Psoas muscle (tissue), 7 donors: ENCODE measurements at regions not wholly inside any gene's neighbourhood (a gene's known extent, or its start where the extent isn't known, plus 50 kb on each side); places are given as distances from the start of the nearest gene placed in this dataset.
"Not testable (repeated sequence)": the region's sequence is repeated elsewhere in the genome, so short reads cannot be mapped to it uniquely, and the experiment has no call there.

Source experiments
- ATAC-seq, 4 donors: fragments of 200-7000 bp; cut with Tn5 transposase; one replicate each; pipeline ENCODE4 v1.9.1; 2020; ENCODE audit warnings: moderate library complexity in 3 of 4, mild to moderate bottlenecking in 2 of 4
- DNase-seq, 2 donors: peaks; one replicate each; pipeline ENCODE4 v3.0.0-alpha.2; 2020
- H3K27ac ChIP-seq: fragments of 200-600 bp; one replicate; pipeline ENCODE4 v1.8.0; 2022
- H3K27me3 ChIP-seq, 3 donors: fragments of 200-600 bp in 1 of 3; one replicate each; pipeline versions ENCODE4 v1.6.1 to v1.8.0; 2013 to 2022; ENCODE audit warnings: low read length in 2 of 3, mild to moderate bottlenecking in 2 of 3, moderate library complexity in 1 of 3; ENCODE audit not compliant: insufficient read depth in 3 of 3
- H3K36me3 ChIP-seq, 2 donors: fragments of 200-600 bp in 1 of 2; one replicate each; pipeline versions ENCODE4 v1.6.1 to v1.8.0; 2013 to 2022; ENCODE audit warnings: low read depth in 1 of 2, mild to moderate bottlenecking in 1 of 2, moderate library complexity in 1 of 2; ENCODE audit not compliant: insufficient read depth in 1 of 2
- H3K4me1 ChIP-seq: fragments of 200-600 bp; one replicate; pipeline ENCODE4 v1.8.0; 2022
- H3K4me3 ChIP-seq: fragments of 200-600 bp; one replicate; pipeline ENCODE4 v1.8.0; 2022; ENCODE audit warnings: mild to moderate bottlenecking
- H3K9me3 ChIP-seq: fragments of 200-600 bp; one replicate; pipeline ENCODE4 v1.8.0; 2022
- CTCF ChIP-seq: fragments of 200-600 bp; IDR thresholded peaks from one replicate; pipeline ENCODE4 v1.8.0; 2022; ENCODE audit warnings: antibody characterized with exemption
- WGBS, 3 donors: extraction: QIAGEN DNeasy Blood & Tissue Kit; methylation state at CpG; one replicate each; pipeline versions ENCODE4 v1.1.6 to v1.1.7; 2013; 5-methylcytosine and 5-hydroxymethylcytosine counted together
- intact Hi-C, 2 donors: fragments of 100-400 bp; cut with DNase I; formaldehyde crosslinking; loops; one replicate each; pipeline versions ENCODE4 v1.11.0 to v1.14.2; 2022
- donor health status: healthy with polysubstance abuse.
- donor health status: DM: no; HTN: no; CAD: no; lungs with moderate emphysema.
- donor health status: Bipolar disorder and iron deficiency.
- donor health status: healthy.
- donor health status: DM: yes; HTN: yes; CAD: no.
- donor health status: DM: no; HTN: no; CAD: no.
- donor health status: DM: yes; HTN: yes; CAD: no.

GRCh38 chr7:155941688-155942087, 129.4 kb upstream of the SHH start:
- no peaks in the 10 kb centered on the region for H3K36me3 ChIP-seq
- ATAC-seq (no peak), DNase-seq (no peak)
- 9 to 19% (median 15%) methylated on average over 4 of the region's 4 CpGs for WGBS, 3 donors
- intact Hi-C loops, result no loop called here
- H3K9me3 ChIP-seq, result peaks cover 4% of the 10 kb centered on the region
- H3K27ac ChIP-seq, result no peak overlapping the region
- H3K4me3 ChIP-seq, result no peak overlapping the region
- H3K27me3 ChIP-seq, result peaks cover 0 to 2% (median 0%) of the 10 kb centered on the region in 3 donors
- no peaks in the 10 kb centered on the region for H3K4me1 ChIP-seq
- no peak for TF ChIP-seq CTCF

- no peak for TF ChIP-seq CTCF
- Histone ChIP-seq H3K4me1 (no peaks in the 10 kb centered on the region), H3K4me3 (no peak overlapping the region), H3K9me3 (peaks cover 4% of the 10 kb centered on the region), H3K27me3 (peaks cover 0 to 2% (median 0%) of the 10 kb centered on the region in 3 donors), H3K27ac (no peak overlapping the region), H3K36me3 (no peaks in the 10 kb centered on the region)
- ATAC-seq (no peak), DNase-seq (no peak)
- intact Hi-C loops, result no loop called here
These were observed 127.1 kb upstream of the SHH start for GRCh38 chr7:155939350-155939749.

DNA sequence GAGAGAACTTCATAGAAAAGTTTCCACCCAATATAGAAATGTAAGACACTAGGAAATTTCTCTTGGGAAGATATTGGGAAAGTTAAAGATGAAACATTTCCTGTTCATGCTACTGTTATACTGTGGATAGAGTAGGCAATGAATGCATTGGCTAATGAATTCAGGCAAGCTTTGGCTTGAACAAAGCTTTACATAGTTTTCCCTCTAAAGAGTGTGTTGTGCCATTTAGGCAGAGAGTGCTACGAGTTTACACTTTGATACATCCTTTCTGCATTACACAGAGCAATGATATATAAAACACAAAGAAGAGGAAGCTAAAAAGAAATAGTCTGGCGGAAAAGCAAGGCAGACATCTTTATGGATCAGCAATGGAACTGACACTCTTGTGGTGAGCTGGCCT, 125.9 kb upstream of the SHH start:
- no peak for TF ChIP-seq CTCF
- Histone ChIP-seq H3K27me3 (peaks cover 0 to 2% (median 0%) of the 10 kb centered on the region in 3 donors), H3K9me3 (peaks cover 4% of the 10 kb centered on the region), H3K36me3 (no peaks in the 10 kb centered on the region), H3K4me3 (no peak overlapping the region), H3K4me1 (no peaks in the 10 kb centered on the region), H3K27ac (no peak overlapping the region)
- DNase-seq (no peak), ATAC-seq (no peak)
- WGBS, 3 donors, result 21 to 53% (median 52%) methylated on average over 2 of the region's 2 CpGs
- intact Hi-C loops, result no loop called here

DNA sequence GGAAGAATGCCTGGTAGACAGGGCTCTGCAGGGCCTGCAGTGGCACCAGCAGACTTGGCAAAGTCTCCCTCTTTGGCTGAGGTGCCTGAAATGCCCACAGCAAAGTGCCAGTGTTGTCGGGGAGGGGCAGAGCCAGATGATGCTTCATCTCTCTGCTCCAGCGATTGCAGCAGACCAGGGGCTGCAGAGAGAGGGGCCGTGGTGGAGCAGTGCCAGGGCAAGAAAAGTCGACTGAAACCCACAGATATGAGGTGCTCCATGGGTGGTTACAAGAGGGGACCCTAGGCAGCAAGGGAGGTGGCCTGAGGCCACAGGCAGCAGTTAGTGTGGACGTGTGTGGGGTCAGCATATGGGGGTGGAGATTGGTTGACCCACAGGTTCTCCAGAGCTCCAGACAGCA, 123.5 kb upstream of the SHH start:
- Histone ChIP-seq H3K27me3 (peaks cover 0 to 2% (median 0%) of the 10 kb centered on the region in 3 donors), H3K27ac (no peak overlapping the region), H3K36me3 (no peaks in the 10 kb centered on the region), H3K4me3 (no peak overlapping the region), H3K4me1 (no peaks in the 10 kb centered on the region), H3K9me3 (peaks cover 4% of the 10 kb centered on the region)
- intact Hi-C loops, result no loop called here
- DNase-seq (no peak), ATAC-seq (no peak)
- 54 to 60% (median 59%) methylated on average over 5 of the region's 5 CpGs for WGBS, 3 donors
- TF ChIP-seq CTCF, result no peak

- H3K27me3 ChIP-seq, result no peaks in the 10 kb centered on the region
- peaks cover 4% of the 10 kb centered on the region for H3K9me3 ChIP-seq
- H3K36me3 ChIP-seq, result no peaks in the 10 kb centered on the region
- no peak for TF ChIP-seq CTCF
- ATAC-seq (no peak), DNase-seq (no peak)
- no peak overlapping the region for H3K27ac ChIP-seq
- H3K4me3 ChIP-seq, result no peak overlapping the region
- H3K4me1 ChIP-seq, result no peaks in the 10 kb centered on the region
- 73 to 78% (median 78%) methylated on average over 3 of the region's 3 CpGs for WGBS, 3 donors
- intact Hi-C loops, result no loop called here
These were observed 122.8 kb upstream of the SHH start for GRCh38 chr7:155935005-155935557.

DNA sequence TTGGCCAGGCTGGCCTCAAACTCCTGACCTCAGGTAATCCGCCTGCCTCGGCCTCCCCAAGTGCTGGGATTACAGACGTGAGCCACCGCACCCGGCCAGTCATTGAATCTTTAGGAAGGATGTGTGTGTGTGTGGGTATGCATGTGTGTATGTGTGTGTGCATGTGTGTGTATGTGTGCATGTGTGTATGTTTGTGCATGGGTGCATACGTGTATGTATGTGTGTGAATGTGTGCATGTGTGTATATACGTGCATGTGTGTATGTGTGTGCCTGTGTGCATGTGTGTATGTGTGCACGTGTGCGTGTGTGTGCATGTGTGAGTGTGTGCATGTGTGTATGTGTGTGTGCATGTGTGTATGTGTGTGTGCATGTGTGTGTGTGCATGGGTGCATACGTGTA, 120.1 kb upstream of the SHH start:
- intact Hi-C loops, ATAC-seq, H3K9me3 ChIP-seq, H3K4me1 ChIP-seq, DNase-seq, H3K27me3 ChIP-seq, H3K4me3 ChIP-seq, H3K36me3 ChIP-seq, H3K27ac ChIP-seq: not testable (repeated sequence)
- 76 to 84% (median 82%) methylated on average over 9 to 10 of the region's 10 CpGs for WGBS, 3 donors
